Neural progenitor cell (in vitro differentiated cells): ENCODE measurements at regions not wholly inside any gene's neighbourhood (a gene's known extent, or its start where the extent isn't known, plus 50 kb on each side); places are given as distances from the start of the nearest gene placed in this dataset.

Source experiments
- CTCF ChIP-seq: fragments of 200-600 bp; sonication (generic); IDR thresholded peaks from 2 replicates; pipeline ENCODE4 v1.5.1; 2017; ENCODE audit warnings: antibody characterized with exemption, mild to moderate bottlenecking
- EZH2 ChIP-seq: fragments of 200-600 bp; sonication (generic); IDR thresholded peaks from 2 replicates; pipeline ENCODE4 v1.6.1; 2017; ENCODE audit warnings: antibody characterized with exemption, mild to moderate bottlenecking, moderate library complexity

GRCh38 chr2:146244830-146245229, 1600.0 kb upstream of the ACVR2A start:
- no peak for TF ChIP-seq EZH2
- TF ChIP-seq CTCF, result no peak
